ENCODE measurements at regions not wholly inside any gene's neighbourhood (a gene's known extent, or its start where the extent isn't known, plus 50 kb on each side); places are given as distances from the start of the nearest gene placed in this dataset.

GRCh38 chr11:70928854-70929598, 323.4 kb downstream of the SHANK2 start:
- no peak overlapping the region for H3K4me3 ChIP-seq (ENCODE audit: low read depth, low read length)
- TF ChIP-seq, protein P1, sequence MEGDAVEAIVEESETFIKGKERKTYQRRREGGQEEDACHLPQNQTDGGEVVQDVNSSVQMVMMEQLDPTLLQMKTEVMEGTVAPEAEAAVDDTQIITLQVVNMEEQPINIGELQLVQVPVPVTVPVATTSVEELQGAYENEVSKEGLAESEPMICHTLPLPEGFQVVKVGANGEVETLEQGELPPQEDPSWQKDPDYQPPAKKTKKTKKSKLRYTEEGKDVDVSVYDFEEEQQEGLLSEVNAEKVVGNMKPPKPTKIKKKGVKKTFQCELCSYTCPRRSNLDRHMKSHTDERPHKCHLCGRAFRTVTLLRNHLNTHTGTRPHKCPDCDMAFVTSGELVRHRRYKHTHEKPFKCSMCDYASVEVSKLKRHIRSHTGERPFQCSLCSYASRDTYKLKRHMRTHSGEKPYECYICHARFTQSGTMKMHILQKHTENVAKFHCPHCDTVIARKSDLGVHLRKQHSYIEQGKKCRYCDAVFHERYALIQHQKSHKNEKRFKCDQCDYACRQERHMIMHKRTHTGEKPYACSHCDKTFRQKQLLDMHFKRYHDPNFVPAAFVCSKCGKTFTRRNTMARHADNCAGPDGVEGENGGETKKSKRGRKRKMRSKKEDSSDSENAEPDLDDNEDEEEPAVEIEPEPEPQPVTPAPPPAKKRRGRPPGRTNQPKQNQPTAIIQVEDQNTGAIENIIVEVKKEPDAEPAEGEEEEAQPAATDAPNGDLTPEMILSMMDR (IDR thresholded peaks at IDR 0.05; ENCODE audit: borderline replicate concordance, insufficient read depth, low read depth, low read length), result no peak

DNA sequence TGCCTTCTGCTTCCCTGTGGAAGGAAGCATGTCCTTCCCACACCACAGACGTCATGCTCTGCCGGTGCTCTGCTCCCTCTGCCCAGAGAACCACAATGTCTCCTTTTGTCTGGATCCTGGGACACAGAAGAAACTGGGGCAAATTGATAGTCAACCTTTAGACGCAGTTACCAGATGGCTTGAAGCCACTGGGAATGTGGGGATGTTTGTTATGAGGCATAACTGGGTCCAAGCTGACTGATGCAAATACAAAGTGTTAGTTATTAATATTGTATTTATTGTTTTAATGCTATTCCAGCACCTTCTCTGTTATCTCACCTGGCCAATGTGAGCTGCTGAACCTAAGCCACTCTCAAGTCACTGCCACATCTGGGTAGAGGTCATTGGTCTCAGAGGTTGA, 322.2 kb downstream of the SHANK2 start:
- TF ChIP-seq, protein P1 (IDR thresholded peaks at IDR 0.05; ENCODE audit: borderline replicate concordance, insufficient read depth, low read depth, low read length), result no peak
- no peak overlapping the region for H3K4me3 ChIP-seq (ENCODE audit: low read depth, low read length)

DNA sequence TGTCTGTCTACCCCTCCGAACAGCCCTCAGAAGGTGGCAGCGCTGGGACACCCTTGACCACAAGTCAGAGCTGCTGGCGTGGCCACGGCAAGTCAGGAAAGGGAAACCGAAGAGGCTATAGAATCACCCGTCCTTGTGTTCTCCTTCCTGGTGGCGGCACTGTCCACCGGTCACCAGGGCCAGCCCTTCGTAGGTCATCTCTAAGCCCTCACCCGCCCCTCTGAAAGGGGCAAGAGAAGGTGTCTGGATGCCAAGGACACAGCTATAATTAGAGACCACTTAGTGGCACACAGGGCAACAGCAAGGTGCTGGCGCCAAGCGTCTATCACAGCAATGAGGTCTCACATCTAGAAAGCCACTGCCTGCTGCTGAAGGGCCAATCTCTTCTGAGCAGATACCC, 320.9 kb downstream of the SHANK2 start:
- TF ChIP-seq, protein P1 (IDR thresholded peaks at IDR 0.05; ENCODE audit: borderline replicate concordance, insufficient read depth, low read depth, low read length), result no peak
- H3K4me3 ChIP-seq (ENCODE audit: low read depth, low read length), result no peak overlapping the region

DNA sequence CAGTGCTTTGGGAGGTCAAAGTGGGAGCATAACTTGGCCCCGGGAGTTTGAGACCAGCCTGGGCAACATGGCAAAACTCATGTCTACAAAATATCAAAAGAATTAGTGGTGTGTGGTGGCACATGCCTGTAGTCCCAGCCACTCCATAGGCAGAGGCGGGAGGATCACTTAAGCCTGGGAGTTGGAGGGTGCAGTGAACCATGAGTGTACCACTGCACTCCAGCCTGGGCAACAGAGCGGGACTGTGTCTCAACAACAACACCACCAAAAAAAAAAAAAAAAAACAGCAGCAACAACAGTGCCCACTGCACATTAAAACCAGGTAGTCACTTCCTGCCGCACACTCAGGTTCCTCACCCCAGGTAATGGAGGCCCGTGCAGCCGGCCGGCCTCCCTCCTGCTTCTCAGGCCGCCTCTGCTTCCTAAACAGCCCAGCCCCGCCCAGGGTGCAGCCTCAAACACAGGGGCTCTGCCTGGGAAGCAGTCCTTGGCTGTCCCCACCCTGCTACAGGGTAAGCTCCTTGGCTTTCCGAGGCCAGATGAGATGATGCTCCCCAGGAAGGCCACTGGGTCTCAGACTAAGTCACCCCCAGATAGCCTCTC, 318.3 kb downstream of the SHANK2 start:
- TF ChIP-seq, protein P1 (IDR thresholded peaks at IDR 0.05; ENCODE audit: borderline replicate concordance, insufficient read depth, low read depth, low read length), result no peak
- no peak overlapping the region for H3K4me3 ChIP-seq (ENCODE audit: low read depth, low read length)

- TF ChIP-seq, protein P1 (IDR thresholded peaks at IDR 0.05; ENCODE audit: borderline replicate concordance, insufficient read depth, low read depth, low read length), result no peak
Measured at GRCh38 chr11:70935006-70935768, 317.2 kb downstream of the SHANK2 start.

GRCh38 chr11:70942593-70942992, 309.8 kb downstream of the SHANK2 start:
- no peak overlapping the region for H3K4me3 ChIP-seq (ENCODE audit: low read depth, low read length)
- TF ChIP-seq, protein P1 (IDR thresholded peaks at IDR 0.05; ENCODE audit: borderline replicate concordance, insufficient read depth, low read depth, low read length), result 0 out of 2 replicates have a peak, but pooled peaks have one; percentile 24

More at GRCh38 chr11:70935006-70935768, 317.2 kb downstream of the SHANK2 start:
- no peak overlapping the region for H3K4me3 ChIP-seq (ENCODE audit: low read depth, low read length)
